ENCODE measurements at regions not wholly inside any gene's neighbourhood (a gene's known extent, or its start where the extent isn't known, plus 50 kb on each side); places are given as distances from the start of the nearest gene placed in this dataset.
A peak's percentile ranks its signal among the peaks of the same experiment; 100 is the strongest.

DNA sequence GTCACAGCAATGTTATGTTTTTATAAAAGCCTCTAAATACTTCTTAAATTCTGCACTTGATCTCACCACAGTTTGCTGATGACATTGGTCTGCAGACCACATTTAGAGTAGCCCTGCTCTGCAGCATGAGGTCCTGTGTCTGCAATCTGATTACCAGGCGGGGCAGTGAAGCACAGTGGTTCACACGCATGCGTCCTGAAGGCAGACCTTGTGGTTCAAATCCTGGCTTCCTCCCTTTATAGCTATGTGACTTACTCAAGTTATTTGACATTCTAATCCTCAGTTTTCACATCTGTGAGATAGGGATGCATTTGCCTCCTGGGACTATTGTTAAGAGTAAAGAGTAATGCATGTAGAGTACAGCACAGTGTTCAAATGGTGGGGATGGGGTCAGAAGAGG lies 50.3 kb downstream of the BMAL2 start:
- 93 to 100% methylated on average over 3 of the region's 3 CpGs for WGBS, 2 donors (ENCODE audit: low coverage in 1 of 2)
- no peaks in the 10 kb centered on the region for H3K4me1 ChIP-seq
- no peak overlapping the region for H3K27ac ChIP-seq

DNA sequence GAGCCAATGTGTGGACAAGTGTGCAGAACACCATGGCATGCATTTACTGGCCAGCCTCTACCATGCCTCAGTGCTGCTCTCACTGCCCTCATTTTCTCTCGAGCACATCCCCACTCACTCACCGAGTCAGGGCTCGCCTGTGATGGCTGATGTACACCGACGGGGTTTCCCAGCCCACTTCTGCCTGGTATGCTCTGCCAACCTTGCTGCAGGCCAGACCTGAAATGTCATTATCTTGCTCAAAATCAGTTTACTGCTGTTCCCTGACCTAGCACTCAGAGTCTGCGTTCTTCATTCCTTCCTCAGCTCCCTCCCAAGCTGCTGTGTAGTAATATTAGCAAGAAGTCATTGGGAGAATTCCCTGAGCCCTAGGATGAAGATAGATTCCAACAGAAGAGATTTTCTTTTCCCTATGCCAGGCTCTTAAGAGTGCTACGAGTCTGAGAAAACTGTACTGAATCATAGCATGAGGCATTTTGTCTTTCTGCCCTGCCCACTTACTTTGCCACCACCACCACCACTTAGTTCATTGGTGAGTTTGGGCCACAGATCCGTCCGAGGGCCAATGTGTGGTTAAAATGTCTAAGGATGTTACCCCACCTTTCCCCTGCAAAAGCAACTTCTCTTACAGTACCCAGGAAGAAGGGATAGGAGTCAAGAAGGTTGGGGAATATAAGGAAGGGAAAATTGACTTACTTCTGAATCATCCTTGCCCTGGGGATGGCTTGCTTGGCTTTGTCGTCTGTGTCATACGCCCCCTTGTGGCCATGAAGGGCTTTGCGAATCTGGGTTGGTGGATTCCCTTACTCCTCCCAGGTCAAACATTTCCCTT lies 51.0 kb downstream of the BMAL2 start:
- TF ChIP-seq, protein P1, sequence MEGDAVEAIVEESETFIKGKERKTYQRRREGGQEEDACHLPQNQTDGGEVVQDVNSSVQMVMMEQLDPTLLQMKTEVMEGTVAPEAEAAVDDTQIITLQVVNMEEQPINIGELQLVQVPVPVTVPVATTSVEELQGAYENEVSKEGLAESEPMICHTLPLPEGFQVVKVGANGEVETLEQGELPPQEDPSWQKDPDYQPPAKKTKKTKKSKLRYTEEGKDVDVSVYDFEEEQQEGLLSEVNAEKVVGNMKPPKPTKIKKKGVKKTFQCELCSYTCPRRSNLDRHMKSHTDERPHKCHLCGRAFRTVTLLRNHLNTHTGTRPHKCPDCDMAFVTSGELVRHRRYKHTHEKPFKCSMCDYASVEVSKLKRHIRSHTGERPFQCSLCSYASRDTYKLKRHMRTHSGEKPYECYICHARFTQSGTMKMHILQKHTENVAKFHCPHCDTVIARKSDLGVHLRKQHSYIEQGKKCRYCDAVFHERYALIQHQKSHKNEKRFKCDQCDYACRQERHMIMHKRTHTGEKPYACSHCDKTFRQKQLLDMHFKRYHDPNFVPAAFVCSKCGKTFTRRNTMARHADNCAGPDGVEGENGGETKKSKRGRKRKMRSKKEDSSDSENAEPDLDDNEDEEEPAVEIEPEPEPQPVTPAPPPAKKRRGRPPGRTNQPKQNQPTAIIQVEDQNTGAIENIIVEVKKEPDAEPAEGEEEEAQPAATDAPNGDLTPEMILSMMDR (IDR thresholded peaks at IDR 0.05), result peak; percentile 68 to 88 (median 76)
- no peak for TF ChIP-seq POLR2AphosphoS5 (IDR thresholded peaks at IDR 0.05)
- 61 to 78% methylated on average over 7 to 11 of the region's 12 CpGs for WGBS, 2 donors (ENCODE audit: low coverage in 1 of 2)
- Histone ChIP-seq H3K9me3 (no peaks in the 10 kb centered on the region), H3K4me1 (no peaks in the 10 kb centered on the region), H3K4me3 (no peak overlapping the region), H3K36me3 (no peaks in the 10 kb centered on the region), H3K27ac (no peak overlapping the region), H3K27me3 (no peaks in the 10 kb centered on the region)
- peak; percentile 57 for ATAC-seq

More for the DNA sequence above, 50.3 kb downstream of the BMAL2 start:
- TF ChIP-seq POLR2A (IDR thresholded peaks at IDR 0.05) (no peak), EP300 (IDR thresholded peaks at IDR 0.05) (no peak), POLR2AphosphoS5 (IDR thresholded peaks at IDR 0.05) (no peak)
- TF ChIP-seq, protein P1 (IDR thresholded peaks at IDR 0.05), result no peak
- Histone ChIP-seq H3K4me3 (no peak overlapping the region), H3K27me3 (no peaks in the 10 kb centered on the region), H3K36me3 (no peaks in the 10 kb centered on the region), H3K9me3 (no peaks in the 10 kb centered on the region)
- no peak for ATAC-seq

DNA sequence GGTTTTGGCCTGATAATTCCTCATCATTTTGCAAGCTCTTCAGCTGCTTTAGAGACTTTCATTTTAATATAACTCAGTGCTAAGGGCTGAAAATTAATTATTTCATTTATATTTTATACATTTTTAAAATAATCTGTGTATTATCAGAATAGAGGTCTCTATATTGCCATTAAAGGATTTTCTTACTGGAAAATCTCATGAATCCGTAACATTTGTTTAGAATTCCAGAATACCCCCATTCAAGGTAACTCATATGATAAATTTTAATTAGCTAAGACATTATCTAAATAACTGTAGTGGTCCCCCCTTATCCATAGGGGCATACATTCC lies 51.6 kb downstream of the BMAL2 start:
- 88 to 89% methylated on average over 1 of the region's 1 CpG for WGBS, 2 donors (ENCODE audit: low coverage in 1 of 2)
- Histone ChIP-seq H3K4me1 (no peaks in the 10 kb centered on the region), H3K4me3 (no peak overlapping the region), H3K36me3 (no peaks in the 10 kb centered on the region), H3K9me3 (no peaks in the 10 kb centered on the region), H3K27ac (no peak overlapping the region), H3K27me3 (no peaks in the 10 kb centered on the region)
- no peak for ATAC-seq
- TF ChIP-seq POLR2A (IDR thresholded peaks at IDR 0.05) (no peak), POLR2AphosphoS5 (IDR thresholded peaks at IDR 0.05) (no peak), EP300 (IDR thresholded peaks at IDR 0.05) (no peak)
- TF ChIP-seq, protein P1 (IDR thresholded peaks at IDR 0.05), result no peak

DNA sequence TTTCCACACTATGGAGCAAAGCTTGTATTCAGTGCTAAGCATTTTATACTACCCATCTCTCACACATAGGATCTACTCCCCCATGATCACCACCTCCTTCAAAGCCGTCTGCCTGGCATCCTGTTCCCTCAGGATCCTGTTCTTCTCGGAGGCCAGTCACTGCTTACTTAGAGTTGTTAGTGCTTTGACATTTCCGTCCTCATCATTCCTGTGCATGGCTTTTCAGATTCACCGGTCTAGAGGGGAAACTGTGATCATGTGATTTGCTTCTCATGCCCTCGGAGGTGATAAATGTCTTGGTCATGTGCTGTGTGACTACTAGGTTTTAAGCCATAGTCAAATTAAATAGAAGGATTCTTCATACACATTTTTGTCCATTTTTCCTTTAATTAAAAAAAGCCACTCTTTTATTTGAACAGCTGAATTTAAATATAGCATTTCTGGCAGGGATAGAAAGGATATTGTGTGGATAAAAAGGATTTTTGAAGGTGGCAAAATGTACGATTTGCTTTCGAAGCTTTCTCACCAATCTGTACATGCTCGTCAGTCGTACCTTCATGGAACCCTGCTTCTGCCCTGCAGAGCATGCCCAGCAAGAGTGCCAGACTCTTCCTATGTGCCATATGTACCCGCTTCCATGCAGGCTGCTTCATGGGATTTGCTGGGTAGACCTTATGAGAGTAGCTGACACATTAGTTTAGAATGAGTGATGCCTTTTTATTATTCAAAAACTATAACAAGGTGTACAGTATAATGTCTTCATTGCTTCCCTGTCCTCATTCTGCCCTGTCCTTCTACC lies 53.3 kb downstream of the BMAL2 start:
- H3K4me1 ChIP-seq, result no peaks in the 10 kb centered on the region
- no peak overlapping the region for H3K27ac ChIP-seq
- no peaks in the 10 kb centered on the region for H3K9me3 ChIP-seq
- no peaks in the 10 kb centered on the region for H3K36me3 ChIP-seq
- H3K27me3 ChIP-seq, result no peaks in the 10 kb centered on the region
- no peak for TF ChIP-seq POLR2AphosphoS5 (IDR thresholded peaks at IDR 0.05)
- TF ChIP-seq, protein P1 (IDR thresholded peaks at IDR 0.05), result no peak
- ATAC-seq, result no peak
- WGBS, 2 donors (ENCODE audit: low coverage in 1 of 2), result 79 to 88% methylated on average over 6 to 10 of the region's 10 CpGs
- H3K4me3 ChIP-seq, result no peak overlapping the region

DNA sequence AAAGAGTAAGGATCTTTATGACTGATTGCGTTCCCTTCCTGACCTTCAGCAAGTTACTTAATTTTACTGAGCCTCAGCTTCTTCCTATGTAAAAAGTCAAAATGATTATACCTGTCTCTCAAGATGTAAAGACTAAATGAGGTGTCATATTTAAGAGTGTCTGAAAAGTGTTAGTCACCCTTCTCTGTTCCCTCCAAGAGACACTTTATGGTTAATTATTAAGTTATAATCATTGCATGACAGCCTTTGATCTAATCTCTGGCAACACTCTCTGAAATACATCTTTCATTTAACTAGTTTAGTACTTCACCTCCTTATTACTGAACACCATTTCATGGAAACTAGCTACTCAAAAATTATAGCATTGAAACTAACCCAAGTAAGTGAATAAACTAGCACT lies 54.8 kb downstream of the BMAL2 start:
- no peak overlapping the region for H3K4me3 ChIP-seq
- no peaks in the 10 kb centered on the region for H3K36me3 ChIP-seq
- WGBS, 2 donors (ENCODE audit: low coverage in 1 of 2), result 100% methylated on average over 1 of the region's 1 CpG
- no peak overlapping the region for H3K27ac ChIP-seq
- H3K4me1 ChIP-seq, result no peaks in the 10 kb centered on the region
- no peak for ATAC-seq
- no peaks in the 10 kb centered on the region for H3K9me3 ChIP-seq
- TF ChIP-seq POLR2A (IDR thresholded peaks at IDR 0.05) (no peak), EP300 (IDR thresholded peaks at IDR 0.05) (no peak), POLR2AphosphoS5 (IDR thresholded peaks at IDR 0.05) (no peak)
- TF ChIP-seq, protein P1 (IDR thresholded peaks at IDR 0.05), result no peak
- H3K27me3 ChIP-seq, result no peaks in the 10 kb centered on the region

Measured in gastroesophageal sphincter (tissue), 4 donors.